ENCODE measurements at regions not wholly inside any gene's neighbourhood (a gene's known extent, or its start where the extent isn't known, plus 50 kb on each side); places are given as distances from the start of the nearest gene placed in this dataset.

- Histone ChIP-seq H3K9me3 (ENCODE audit: control insufficient read depth, low read length) (peaks cover 14% of the 10 kb centered on the region), H3K18ac (ENCODE audit: low read depth in 1 of 2, low read length in 2 of 2) (no peak overlapping the region), H3K4me1 (ENCODE audit: control insufficient read depth, insufficient read depth, low read depth, low read length) (no peaks in the 10 kb centered on the region), H3K9ac (ENCODE audit: low read length) (no peak overlapping the region), H3K4ac (ENCODE audit: low read depth in 1 of 2, low read length in 2 of 2) (no peak overlapping the region), H3K23ac (ENCODE audit: low read length in 2 of 2) (no peak overlapping the region), H3K27me3 (ENCODE audit: control insufficient read depth in 1 of 2, insufficient read depth in 1 of 2, low read length in 2 of 2) (peaks cover 0 to 21% of the 10 kb centered on the region in 2 experiments), H3K14ac (ENCODE audit: low read length in 2 of 2) (no peak overlapping the region), H2BK120ac (ENCODE audit: low read depth, low read length) (no peak overlapping the region), H4K8ac (ENCODE audit: low read length) (no peak overlapping the region), H3K27ac (ENCODE audit: low read length, poor library complexity, severe bottlenecking) (no peak overlapping the region), H2AK5ac (ENCODE audit: low read length, severe bottlenecking) (no peak overlapping the region), H2AFZ (ENCODE audit: low read depth, low read length) (no peak overlapping the region), H2BK15ac (ENCODE audit: low read depth, poor library complexity, severe bottlenecking) (no peak overlapping the region), H2BK12ac (ENCODE audit: low read length in 2 of 2) (no peak overlapping the region), H4K91ac (ENCODE audit: low read length) (no peak overlapping the region), H3K4me3 (ENCODE audit: insufficient read depth in 1 of 2, low read depth in 1 of 2, low read length in 2 of 2) (no peak overlapping the region), H2BK5ac (ENCODE audit: low read depth, low read length, poor library complexity, severe bottlenecking) (no peak overlapping the region), H3K79me1 (replicated peaks; ENCODE audit: low read length, poor library complexity, severe bottlenecking) (no peaks in the 10 kb centered on the region), H3K4me2 (ENCODE audit: low read length, poor library complexity, severe bottlenecking) (no peak overlapping the region), H3K36me3 (ENCODE audit: control insufficient read depth in 1 of 2, insufficient read depth in 2 of 2, low read depth in 1 of 2, low read length in 2 of 2) (no peaks in the 10 kb centered on the region)
- 25% methylated on average over 1 of the region's 1 CpG for WGBS
- no peak for DNase-seq
These were observed 142.7 kb upstream of the DIO3 start for GRCh38 chr14:101418601-101419000.

GRCh38 chr14:101426466-101426865 is 134.8 kb upstream of the DIO3 start:
- Histone ChIP-seq H2AFZ (ENCODE audit: low read depth, low read length) (no peak overlapping the region), H3K23ac (ENCODE audit: low read length in 2 of 2) (no peak overlapping the region)

GRCh38 chr14:101428409-101428808 is 132.9 kb upstream of the DIO3 start:
- no peak overlapping the region for H2AFZ ChIP-seq (ENCODE audit: low read depth, low read length)
- no peaks in the 10 kb centered on the region for H3K79me1 ChIP-seq (replicated peaks; ENCODE audit: low read length, poor library complexity, severe bottlenecking)
- no peak overlapping the region for H3K27ac ChIP-seq (ENCODE audit: low read length, poor library complexity, severe bottlenecking)
- no peak overlapping the region for H3K9ac ChIP-seq (ENCODE audit: low read length)
- no peak overlapping the region for H2BK5ac ChIP-seq (ENCODE audit: low read depth, low read length, poor library complexity, severe bottlenecking)
- H3K36me3 ChIP-seq (ENCODE audit: control insufficient read depth in 1 of 2, insufficient read depth in 2 of 2, low read depth in 1 of 2, low read length in 2 of 2) = no peaks in the 10 kb centered on the region
- WGBS = 100% methylated on average over 1 of the region's 1 CpG
- no peak overlapping the region for H3K14ac ChIP-seq (ENCODE audit: low read length in 2 of 2)
- DNase-seq = no peak
- H3K4ac ChIP-seq (ENCODE audit: low read depth in 1 of 2, low read length in 2 of 2) = no peak overlapping the region
- H3K4me2 ChIP-seq (ENCODE audit: low read length, poor library complexity, severe bottlenecking) = no peak overlapping the region
- no peak overlapping the region for H2AK5ac ChIP-seq (ENCODE audit: low read length, severe bottlenecking)
- no peak overlapping the region for H3K18ac ChIP-seq (ENCODE audit: low read depth in 1 of 2, low read length in 2 of 2)
- no peak overlapping the region for H4K8ac ChIP-seq (ENCODE audit: low read length)
- H3K9me3 ChIP-seq (ENCODE audit: control insufficient read depth, low read length) = peaks cover 25% of the 10 kb centered on the region
- no peak overlapping the region for H3K23ac ChIP-seq (ENCODE audit: low read length in 2 of 2)
- H2BK15ac ChIP-seq (ENCODE audit: low read depth, poor library complexity, severe bottlenecking) = no peak overlapping the region
- H3K27me3 ChIP-seq (ENCODE audit: control insufficient read depth in 1 of 2, insufficient read depth in 1 of 2, low read length in 2 of 2) = peaks cover 0 to 25% of the 10 kb centered on the region in 2 experiments
- no peak overlapping the region for H2BK120ac ChIP-seq (ENCODE audit: low read depth, low read length)
- H2BK12ac ChIP-seq (ENCODE audit: low read length in 2 of 2) = no peak overlapping the region
- H4K91ac ChIP-seq (ENCODE audit: low read length) = no peak overlapping the region
- H3K4me1 ChIP-seq (ENCODE audit: control insufficient read depth, insufficient read depth, low read depth, low read length) = no peaks in the 10 kb centered on the region
- no peak overlapping the region for H3K4me3 ChIP-seq (ENCODE audit: insufficient read depth in 1 of 2, low read depth in 1 of 2, low read length in 2 of 2)

More at GRCh38 chr14:101426466-101426865, 134.8 kb upstream of the DIO3 start:
- Histone ChIP-seq H3K4me3 (ENCODE audit: insufficient read depth in 1 of 2, low read depth in 1 of 2, low read length in 2 of 2) (no peak overlapping the region), H2BK12ac (ENCODE audit: low read length in 2 of 2) (no peak overlapping the region), H2BK5ac (ENCODE audit: low read depth, low read length, poor library complexity, severe bottlenecking) (no peak overlapping the region), H3K4ac (ENCODE audit: low read depth in 1 of 2, low read length in 2 of 2) (no peak overlapping the region), H3K27ac (ENCODE audit: low read length, poor library complexity, severe bottlenecking) (no peak overlapping the region), H3K14ac (ENCODE audit: low read length in 2 of 2) (no peak overlapping the region), H3K36me3 (ENCODE audit: control insufficient read depth in 1 of 2, insufficient read depth in 2 of 2, low read depth in 1 of 2, low read length in 2 of 2) (no peaks in the 10 kb centered on the region), H3K4me1 (ENCODE audit: control insufficient read depth, insufficient read depth, low read depth, low read length) (no peaks in the 10 kb centered on the region), H4K91ac (ENCODE audit: low read length) (no peak overlapping the region), H2BK15ac (ENCODE audit: low read depth, poor library complexity, severe bottlenecking) (no peak overlapping the region), H4K8ac (ENCODE audit: low read length) (no peak overlapping the region), H3K9ac (ENCODE audit: low read length) (no peak overlapping the region), H3K79me1 (replicated peaks; ENCODE audit: low read length, poor library complexity, severe bottlenecking) (no peaks in the 10 kb centered on the region), H3K4me2 (ENCODE audit: low read length, poor library complexity, severe bottlenecking) (no peak overlapping the region), H2AK5ac (ENCODE audit: low read length, severe bottlenecking) (no peak overlapping the region), H2BK120ac (ENCODE audit: low read depth, low read length) (no peak overlapping the region), H3K18ac (ENCODE audit: low read depth in 1 of 2, low read length in 2 of 2) (no peak overlapping the region), H3K27me3 (ENCODE audit: control insufficient read depth in 1 of 2, insufficient read depth in 1 of 2, low read length in 2 of 2) (peaks cover 0 to 23% of the 10 kb centered on the region in 2 experiments), H3K9me3 (ENCODE audit: control insufficient read depth, low read length) (peaks cover 21% of the 10 kb centered on the region)
- DNase-seq = no peak
- WGBS = 66% methylated on average over 1 of the region's 3 CpGs

- no peak overlapping the region for H4K91ac ChIP-seq (ENCODE audit: low read length)
- H3K79me1 ChIP-seq (replicated peaks; ENCODE audit: low read length, poor library complexity, severe bottlenecking) = no peaks in the 10 kb centered on the region
- H2AFZ ChIP-seq (ENCODE audit: low read depth, low read length) = no peak overlapping the region
- H3K23ac ChIP-seq (ENCODE audit: low read length in 2 of 2) = no peak overlapping the region
- no peak overlapping the region for H3K27ac ChIP-seq (ENCODE audit: low read length, poor library complexity, severe bottlenecking)
- 89% methylated on average over 8 of the region's 8 CpGs for WGBS
- no peak overlapping the region for H2AK5ac ChIP-seq (ENCODE audit: low read length, severe bottlenecking)
- no peak overlapping the region for H2BK15ac ChIP-seq (ENCODE audit: low read depth, poor library complexity, severe bottlenecking)
- no peak overlapping the region for H3K14ac ChIP-seq (ENCODE audit: low read length in 2 of 2)
- peaks cover 3 to 39% of the 10 kb centered on the region in 2 experiments for H3K27me3 ChIP-seq (ENCODE audit: control insufficient read depth in 1 of 2, insufficient read depth in 1 of 2, low read length in 2 of 2)
- H2BK12ac ChIP-seq (ENCODE audit: low read length in 2 of 2) = no peak overlapping the region
- H3K9me3 ChIP-seq (ENCODE audit: control insufficient read depth, low read length) = peaks cover 4% of the 10 kb centered on the region
- no peak overlapping the region for H3K4me2 ChIP-seq (ENCODE audit: low read length, poor library complexity, severe bottlenecking)
- no peak overlapping the region for H3K9ac ChIP-seq (ENCODE audit: low read length)
- no peak overlapping the region for H3K4ac ChIP-seq (ENCODE audit: low read depth in 1 of 2, low read length in 2 of 2)
- no peak overlapping the region for H3K4me3 ChIP-seq (ENCODE audit: insufficient read depth in 1 of 2, low read depth in 1 of 2, low read length in 2 of 2)
- no peak overlapping the region for H3K18ac ChIP-seq (ENCODE audit: low read depth in 1 of 2, low read length in 2 of 2)
- H2BK120ac ChIP-seq (ENCODE audit: low read depth, low read length) = no peak overlapping the region
- no peak overlapping the region for H4K8ac ChIP-seq (ENCODE audit: low read length)
- H3K4me1 ChIP-seq (ENCODE audit: control insufficient read depth, insufficient read depth, low read depth, low read length) = no peaks in the 10 kb centered on the region
- DNase-seq = no peak
- no peaks in the 10 kb centered on the region for H3K36me3 ChIP-seq (ENCODE audit: control insufficient read depth in 1 of 2, insufficient read depth in 2 of 2, low read depth in 1 of 2, low read length in 2 of 2)
- H2BK5ac ChIP-seq (ENCODE audit: low read depth, low read length, poor library complexity, severe bottlenecking) = no peak overlapping the region
These were observed 125.7 kb upstream of the DIO3 start for GRCh38 chr14:101435546-101435945.
